CD4-positive, alpha-beta T cell treated with Interleukin-12 subunit alpha and Interleukin-12 subunit beta, for 1 hour (primary cell): ENCODE measurements at regions not wholly inside any gene's neighbourhood (a gene's known extent, or its start where the extent isn't known, plus 50 kb on each side); places are given as distances from the start of the nearest gene placed in this dataset.
A peak's percentile ranks its signal among the peaks of the same experiment; 100 is the strongest.

ENCODE experiments used
- DNase-seq: peaks from one replicate; pipeline ENCODE4 v3.0.0-alpha.2; 2020

- peak; percentile 4 for DNase-seq
Measured at GRCh38 chr7:159253657-159254056, 109.0 kb upstream of the VIPR2 start.

GRCh38 chr7:159250471-159250870 lies 105.8 kb upstream of the VIPR2 start:
- DNase-seq: no peak

GRCh38 chr7:159249671-159250070 lies 105.0 kb upstream of the VIPR2 start:
- no peak for DNase-seq

GRCh38 chr7:159247910-159248309 lies 103.2 kb upstream of the VIPR2 start:
- no peak for DNase-seq

- no peak for DNase-seq
Measured at GRCh38 chr7:159246702-159247480, 102.2 kb upstream of the VIPR2 start.

GRCh38 chr7:159240962-159241361 lies 96.3 kb upstream of the VIPR2 start:
- DNase-seq: no peak

- no peak for DNase-seq
Measured at GRCh38 chr7:159239028-159239427, 94.4 kb upstream of the VIPR2 start.

GRCh38 chr7:159238541-159238940 lies 93.9 kb upstream of the VIPR2 start:
- no peak for DNase-seq

- no peak for DNase-seq
Measured at GRCh38 chr7:159237022-159237653, 92.5 kb upstream of the VIPR2 start.

- DNase-seq: no peak
Measured at GRCh38 chr7:159231017-159231416, 86.3 kb upstream of the VIPR2 start.

- no peak for DNase-seq
Measured at GRCh38 chr7:159229683-159230475, 85.2 kb upstream of the VIPR2 start.

- no peak for DNase-seq
Measured at GRCh38 chr7:159227433-159227832, 82.8 kb upstream of the VIPR2 start.

GRCh38 chr7:159226011-159226702 lies 81.5 kb upstream of the VIPR2 start:
- no peak for DNase-seq

GRCh38 chr7:159218607-159219006 lies 73.9 kb upstream of the VIPR2 start:
- DNase-seq: no peak

- no peak for DNase-seq
Measured at GRCh38 chr7:159218170-159218569, 73.5 kb upstream of the VIPR2 start.

- no peak for DNase-seq
Measured at GRCh38 chr7:159215076-159215475, 70.4 kb upstream of the VIPR2 start.

GRCh38 chr7:159213253-159213652 lies 68.6 kb upstream of the VIPR2 start:
- DNase-seq: no peak

GRCh38 chr7:159212226-159212625 lies 67.6 kb upstream of the VIPR2 start:
- no peak for DNase-seq

GRCh38 chr7:159211540-159212182 lies 67.0 kb upstream of the VIPR2 start:
- no peak for DNase-seq

- DNase-seq: no peak
Measured at GRCh38 chr7:159210581-159211235, 66.0 kb upstream of the VIPR2 start.

GRCh38 chr7:159209429-159209828 lies 64.8 kb upstream of the VIPR2 start:
- DNase-seq: peak; percentile 30

- DNase-seq: no peak
Measured at GRCh38 chr7:159207951-159208350, 63.3 kb upstream of the VIPR2 start.
